Adrenal gland (tissue), 5 donors: ENCODE measurements at regions not wholly inside any gene's neighbourhood (a gene's known extent, or its start where the extent isn't known, plus 50 kb on each side); places are given as distances from the start of the nearest gene placed in this dataset.

Experiments
- POLR2A ChIP-seq, 2 donors: fragments of 450-650 bp; IDR thresholded peaks; one replicate each; pipeline ENCODE4 v1.6.1; 2017; ENCODE audit warnings: antibody characterized with exemption in 2 of 2, mild to moderate bottlenecking in 2 of 2, moderate library complexity in 1 of 2
- TF ChIP-seq, protein P1 (sequence below), 6 experiments: fragments of 450-650 bp in 4 of 6; fragments of 200-600 bp in 2 of 6; sonication (generic) in 1 of 6; IDR thresholded peaks; 1 replicate in 5 of 6; 2 replicates in 1 of 6; pipeline versions ENCODE4 v1.5.1 to v1.8.0; 2016 to 2021; ENCODE audit warnings: antibody characterized with exemption in 6 of 6, mild to moderate bottlenecking in 2 of 6, moderate library complexity in 1 of 6
- donor health status: DM: no; HTN: no; CAD: no.

DNA sequence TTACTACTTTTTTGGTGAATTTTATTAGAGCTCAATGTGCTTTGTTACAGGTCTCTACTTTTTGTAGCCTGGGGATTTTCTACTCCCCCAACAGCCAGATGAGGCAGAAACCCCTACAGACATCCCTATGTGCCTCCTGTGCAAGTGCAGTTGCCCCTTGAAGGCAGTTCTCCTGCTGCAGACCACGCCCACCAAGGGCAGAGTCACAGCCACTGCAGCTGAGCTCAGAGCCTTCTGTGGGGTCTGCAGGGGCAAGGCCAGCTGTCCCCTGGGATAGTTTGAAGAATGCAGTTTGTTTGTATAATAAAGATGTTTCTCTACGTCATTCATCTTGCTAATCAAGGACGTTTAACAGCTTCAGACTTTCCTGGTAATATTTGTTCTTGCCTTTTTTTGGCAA lies 76.8 kb downstream of the NPAP1 start:
- TF ChIP-seq, protein P1, sequence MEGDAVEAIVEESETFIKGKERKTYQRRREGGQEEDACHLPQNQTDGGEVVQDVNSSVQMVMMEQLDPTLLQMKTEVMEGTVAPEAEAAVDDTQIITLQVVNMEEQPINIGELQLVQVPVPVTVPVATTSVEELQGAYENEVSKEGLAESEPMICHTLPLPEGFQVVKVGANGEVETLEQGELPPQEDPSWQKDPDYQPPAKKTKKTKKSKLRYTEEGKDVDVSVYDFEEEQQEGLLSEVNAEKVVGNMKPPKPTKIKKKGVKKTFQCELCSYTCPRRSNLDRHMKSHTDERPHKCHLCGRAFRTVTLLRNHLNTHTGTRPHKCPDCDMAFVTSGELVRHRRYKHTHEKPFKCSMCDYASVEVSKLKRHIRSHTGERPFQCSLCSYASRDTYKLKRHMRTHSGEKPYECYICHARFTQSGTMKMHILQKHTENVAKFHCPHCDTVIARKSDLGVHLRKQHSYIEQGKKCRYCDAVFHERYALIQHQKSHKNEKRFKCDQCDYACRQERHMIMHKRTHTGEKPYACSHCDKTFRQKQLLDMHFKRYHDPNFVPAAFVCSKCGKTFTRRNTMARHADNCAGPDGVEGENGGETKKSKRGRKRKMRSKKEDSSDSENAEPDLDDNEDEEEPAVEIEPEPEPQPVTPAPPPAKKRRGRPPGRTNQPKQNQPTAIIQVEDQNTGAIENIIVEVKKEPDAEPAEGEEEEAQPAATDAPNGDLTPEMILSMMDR (IDR thresholded peaks at IDR 0.05) = no peak
- no peak for TF ChIP-seq POLR2A (IDR thresholded peaks at IDR 0.05)
